ENCODE measurements at regions not wholly inside any gene's neighbourhood (a gene's known extent, or its start where the extent isn't known, plus 50 kb on each side); places are given as distances from the start of the nearest gene placed in this dataset.

GRCh38 chr1:212545941-212546635 is 62.5 kb upstream of the ATF3 start:
- no peaks in the 10 kb centered on the region for H3K27me3 ChIP-seq (replicated peaks in 1 of 7)
- TF ChIP-seq CTCF (IDR thresholded peaks at IDR 0.05 in 8 of 11, conservative IDR thresholded peaks at IDR 0.05 in 3 of 11): no peak
- no peak for TF ChIP-seq POLR2A (IDR thresholded peaks at IDR 0.05)
- TF ChIP-seq POLR2AphosphoS5 (IDR thresholded peaks at IDR 0.05): no peak
- peaks cover 0 to 13% (median 2%) of the 10 kb centered on the region in 6 donors for H3K4me1 ChIP-seq
- no peaks in the 10 kb centered on the region for H3K9me3 ChIP-seq
- H3K27ac ChIP-seq: no peak overlapping the region
- no peak overlapping the region for H3K4me3 ChIP-seq
- 74 to 86% (median 79%) methylated on average over 5 of the region's 5 CpGs for WGBS, 5 donors
- no peaks in the 10 kb centered on the region for H3K36me3 ChIP-seq
- DNase-seq: no peak
- intact Hi-C loops (cut with DNase I; ENCODE audit: low total_unique reads): no loop called here

- Histone ChIP-seq H3K27me3 (replicated peaks in 1 of 7) (no peaks in the 10 kb centered on the region), H3K4me1 (no peaks in the 10 kb centered on the region), H3K4me3 (no peak overlapping the region), H3K9me3 (no peaks in the 10 kb centered on the region), H3K27ac (no peak overlapping the region), H3K36me3 (no peaks in the 10 kb centered on the region)
- intact Hi-C loops (cut with DNase I; ENCODE audit: low total_unique reads): loop anchor here (10.0 kb wide), 1 partner anchor 55 kb away; the partner anchor contains the start of gene ATF3
- WGBS, 5 donors: 73 to 82% (median 80%) methylated on average over 4 of the region's 4 CpGs
- TF ChIP-seq POLR2AphosphoS5 (IDR thresholded peaks at IDR 0.05): no peak
- TF ChIP-seq POLR2A (IDR thresholded peaks at IDR 0.05): no peak
- no peak for TF ChIP-seq CTCF (IDR thresholded peaks at IDR 0.05 in 8 of 11, conservative IDR thresholded peaks at IDR 0.05 in 3 of 11)
- no peak for DNase-seq
These were observed 59.0 kb upstream of the ATF3 start for GRCh38 chr1:212549503-212550017.

GRCh38 chr1:212551929-212552328 is 56.6 kb upstream of the ATF3 start:
- Histone ChIP-seq H3K27me3 (replicated peaks in 1 of 7) (no peaks in the 10 kb centered on the region), H3K4me3 (no peak overlapping the region), H3K4me1 (no peaks in the 10 kb centered on the region), H3K9me3 (peaks cover 0 to 2% (median 0%) of the 10 kb centered on the region in 8 donors), H3K36me3 (no peaks in the 10 kb centered on the region), H3K27ac (no peak overlapping the region)
- TF ChIP-seq POLR2AphosphoS5 (IDR thresholded peaks at IDR 0.05): no peak
- no peak for TF ChIP-seq POLR2A (IDR thresholded peaks at IDR 0.05)
- TF ChIP-seq CTCF (IDR thresholded peaks at IDR 0.05 in 8 of 11, conservative IDR thresholded peaks at IDR 0.05 in 3 of 11): no peak
- no peak for DNase-seq
- intact Hi-C loops (cut with DNase I; ENCODE audit: low total_unique reads): loop anchor here (10.0 kb wide), 1 partner anchor 53 kb away; the partner anchor contains the start of gene ATF3
- 83 to 92% (median 86%) methylated on average over 4 of the region's 4 CpGs for WGBS, 5 donors

- intact Hi-C loops (cut with DNase I; ENCODE audit: low total_unique reads): loop anchor here (10.0 kb wide), 1 partner anchor 51 kb away; the partner anchor contains the start of gene ATF3
- WGBS, 5 donors: 64 to 91% (median 81%) methylated on average over 4 of the region's 4 CpGs
These were observed 54.9 kb upstream of the ATF3 start for GRCh38 chr1:212553676-212554075.

More at GRCh38 chr1:212553676-212554075, 54.9 kb upstream of the ATF3 start:
- Histone ChIP-seq H3K36me3 (no peaks in the 10 kb centered on the region), H3K9me3 (peaks cover 0 to 3% (median 0%) of the 10 kb centered on the region in 8 donors), H3K4me3 (no peak overlapping the region), H3K27me3 (replicated peaks in 1 of 7) (no peaks in the 10 kb centered on the region), H3K4me1 (peaks cover 0 to 10% (median 8%) of the 10 kb centered on the region in 6 donors), H3K27ac (no peak overlapping the region)
- TF ChIP-seq POLR2A (IDR thresholded peaks at IDR 0.05) (no peak), CTCF (IDR thresholded peaks at IDR 0.05 in 8 of 11, conservative IDR thresholded peaks at IDR 0.05 in 3 of 11) (no peak), POLR2AphosphoS5 (IDR thresholded peaks at IDR 0.05) (no peak)
- no peak for DNase-seq
